ENCODE measurements at regions not wholly inside any gene's neighbourhood (a gene's known extent, or its start where the extent isn't known, plus 50 kb on each side); places are given as distances from the start of the nearest gene placed in this dataset.
A peak's percentile ranks its signal among the peaks of the same experiment; 100 is the strongest.

DNA sequence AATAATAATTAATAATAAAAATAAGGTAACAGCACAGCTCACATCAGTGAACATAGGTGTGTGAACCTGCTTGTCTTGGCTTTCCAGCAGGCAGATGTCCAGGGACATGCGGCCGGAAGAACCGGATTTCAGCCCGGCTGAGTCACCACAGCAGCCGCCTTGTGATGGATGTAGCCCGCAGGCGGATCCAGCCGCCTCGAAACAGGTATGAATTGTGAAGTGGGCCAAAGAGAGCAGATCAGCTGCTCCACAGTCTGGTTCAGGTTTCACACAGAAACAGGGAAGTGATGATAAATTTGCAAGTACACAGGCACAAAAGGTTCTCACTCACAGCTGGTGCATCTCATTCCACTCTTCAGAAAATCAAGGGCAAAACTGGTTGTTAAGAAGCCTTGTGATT is 55.1 kb downstream of the ID4 start:
- TF ChIP-seq GATA3 (IDR thresholded peaks at IDR 0.05; ENCODE audit: low read depth, low read length), result no peak
- no peak for TF ChIP-seq GATA2 (IDR thresholded peaks at IDR 0.05; ENCODE audit: low read depth, low read length)

DNA sequence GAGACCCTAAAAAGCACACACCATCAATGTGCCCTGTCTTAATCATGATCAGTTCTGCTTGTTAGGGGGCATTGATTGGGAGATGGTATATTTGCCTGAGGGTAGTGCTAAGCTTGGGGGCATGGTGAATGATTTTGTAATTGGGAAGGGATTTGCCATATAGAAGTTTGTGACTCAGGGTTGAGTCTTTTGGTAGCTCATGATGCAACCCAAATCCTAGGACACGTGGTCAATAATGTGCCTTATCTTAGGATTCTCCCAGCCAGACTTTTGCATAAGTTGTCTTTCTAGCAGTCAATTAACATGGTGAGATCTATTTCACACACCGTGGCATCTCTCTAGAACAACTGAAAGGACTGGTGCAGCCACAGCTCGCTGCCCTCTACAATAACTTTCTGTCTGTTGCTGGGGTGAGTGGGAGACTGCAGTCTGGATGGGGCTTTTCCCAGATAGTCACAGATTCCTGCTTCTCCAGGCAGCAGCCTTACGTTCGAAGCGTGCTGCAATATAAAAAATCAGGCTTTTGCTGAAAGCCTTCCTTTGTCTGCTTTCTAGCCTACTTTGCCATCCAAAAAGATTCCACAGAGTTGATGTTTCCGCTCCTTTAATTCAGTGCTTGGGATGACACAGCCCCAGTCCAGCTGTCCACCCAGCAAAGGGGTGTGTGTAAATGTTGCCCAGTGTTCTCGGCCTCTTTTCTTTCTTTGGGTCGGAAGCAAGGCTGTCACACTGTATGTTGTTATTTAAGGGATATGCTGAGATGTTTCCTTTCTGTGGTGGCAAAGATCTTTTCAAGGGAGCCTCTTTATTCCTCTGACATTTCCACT is 58.9 kb downstream of the ID4 start:
- TF ChIP-seq GATA2 (IDR thresholded peaks at IDR 0.05; ENCODE audit: low read depth, low read length), result no peak
- no peak for TF ChIP-seq GATA3 (IDR thresholded peaks at IDR 0.05; ENCODE audit: low read depth, low read length)

DNA sequence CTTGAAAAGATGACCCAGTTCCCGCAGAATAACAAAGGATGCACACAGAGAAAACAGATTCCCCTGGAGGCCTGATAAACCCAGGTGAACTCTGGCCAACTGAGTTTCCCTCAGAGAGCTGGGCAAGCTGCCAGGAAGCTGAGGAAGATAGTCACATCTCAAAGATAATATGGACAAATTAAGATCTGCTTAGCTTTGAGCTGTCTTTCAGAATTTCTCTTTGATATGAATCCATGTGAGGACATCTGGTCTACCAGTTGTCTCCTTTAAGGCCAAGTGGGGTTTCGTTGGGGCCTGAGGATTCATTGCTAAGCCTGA is 59.5 kb downstream of the ID4 start:
- TF ChIP-seq GATA2 (IDR thresholded peaks at IDR 0.05; ENCODE audit: low read depth, low read length) (peak; percentile 51), GATA3 (IDR thresholded peaks at IDR 0.05; ENCODE audit: low read depth, low read length) (no peak)

DNA sequence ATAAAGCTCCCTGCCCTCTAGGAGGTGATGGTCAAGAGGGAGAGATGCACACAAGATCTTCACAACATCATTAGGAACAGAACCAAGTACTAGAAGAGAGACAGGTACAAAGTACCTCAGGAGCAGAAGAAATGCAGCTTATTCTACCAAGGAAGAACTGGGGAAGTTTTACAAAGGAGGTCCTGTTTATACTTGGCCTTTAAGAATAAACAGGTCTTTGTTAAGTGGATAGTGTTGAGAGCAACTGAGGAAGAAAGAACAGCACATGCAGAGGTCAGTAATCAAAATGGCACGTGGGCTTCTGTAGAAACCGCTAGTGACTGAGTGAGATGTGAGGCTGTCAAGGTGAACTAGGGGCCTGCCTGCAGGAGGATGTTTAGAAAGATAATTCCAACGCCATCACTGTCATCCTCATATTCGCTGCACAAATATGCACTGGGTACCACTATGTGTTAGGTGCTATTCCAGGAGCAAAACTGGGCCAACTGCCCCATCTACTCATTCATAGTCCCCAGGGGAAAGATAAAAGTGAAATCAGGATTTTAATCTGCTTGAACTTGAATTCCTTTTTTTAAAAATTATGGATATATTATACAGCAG is 61.1 kb downstream of the ID4 start:
- TF ChIP-seq GATA3 (IDR thresholded peaks at IDR 0.05; ENCODE audit: low read depth, low read length) (no peak), GATA2 (IDR thresholded peaks at IDR 0.05; ENCODE audit: low read depth, low read length) (no peak)

DNA sequence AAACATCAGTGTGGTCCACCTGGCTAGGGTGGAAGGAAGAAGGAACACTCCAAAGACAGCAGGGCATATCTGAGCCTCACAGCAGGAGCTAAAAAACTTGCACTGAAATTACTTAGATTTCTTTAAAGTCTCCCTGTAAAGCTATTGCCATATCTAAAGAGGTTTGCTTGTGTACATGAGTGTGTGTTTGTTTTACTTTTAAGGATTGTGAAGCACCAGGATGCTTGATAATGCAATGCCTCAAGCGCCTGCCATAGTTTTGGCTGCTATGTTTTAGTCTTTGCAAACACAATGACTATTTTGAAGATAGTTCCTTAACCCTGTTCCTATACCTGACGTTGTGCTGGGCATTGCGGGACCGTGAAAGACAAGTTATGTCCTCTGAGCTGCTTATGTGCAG is 65.0 kb downstream of the ID4 start:
- TF ChIP-seq GATA3 (IDR thresholded peaks at IDR 0.05; ENCODE audit: low read depth, low read length) (no peak), GATA2 (IDR thresholded peaks at IDR 0.05; ENCODE audit: low read depth, low read length) (no peak)

DNA sequence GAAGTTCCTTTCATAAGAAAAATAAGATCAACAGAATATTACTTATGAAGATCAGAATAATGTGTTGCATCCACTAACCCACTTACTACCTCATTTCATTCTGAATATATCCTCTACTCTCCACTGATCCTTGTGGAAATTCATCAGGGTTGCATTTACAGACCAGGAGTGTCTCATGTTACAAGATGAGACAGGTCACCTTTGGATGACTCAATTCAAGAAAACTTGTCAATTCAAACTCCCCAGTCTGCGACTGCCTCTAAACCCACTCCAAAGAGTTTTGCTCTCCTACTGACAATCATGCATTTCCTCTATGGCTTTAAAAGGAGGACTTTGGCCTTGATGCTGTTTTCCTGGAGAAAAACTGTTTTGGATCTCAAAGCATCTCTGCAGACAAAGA is 68.4 kb downstream of the ID4 start:
- no peak for TF ChIP-seq GATA3 (IDR thresholded peaks at IDR 0.05; ENCODE audit: low read depth, low read length)

DNA sequence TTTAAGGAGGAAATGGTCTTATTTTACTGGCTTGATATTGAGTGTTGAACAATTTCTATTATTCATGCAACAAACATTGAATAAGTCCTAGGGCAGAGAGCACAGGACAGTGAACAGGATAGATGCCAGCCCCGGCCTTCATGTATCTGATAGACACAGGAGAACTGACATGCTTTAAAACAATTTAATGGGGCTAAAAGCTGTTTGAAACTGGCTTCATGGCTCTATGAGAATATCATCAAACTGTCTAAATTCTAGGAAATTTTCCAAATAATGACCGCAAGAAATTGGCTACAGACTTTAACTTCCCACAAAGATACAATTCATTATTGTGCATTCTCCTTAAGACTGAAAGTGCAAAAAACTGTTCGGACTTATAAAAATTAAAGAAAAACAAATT is 69.0 kb downstream of the ID4 start:
- TF ChIP-seq GATA3 (IDR thresholded peaks at IDR 0.05; ENCODE audit: low read depth, low read length), result no peak
- no peak for TF ChIP-seq GATA2 (IDR thresholded peaks at IDR 0.05; ENCODE audit: low read depth, low read length)

DNA sequence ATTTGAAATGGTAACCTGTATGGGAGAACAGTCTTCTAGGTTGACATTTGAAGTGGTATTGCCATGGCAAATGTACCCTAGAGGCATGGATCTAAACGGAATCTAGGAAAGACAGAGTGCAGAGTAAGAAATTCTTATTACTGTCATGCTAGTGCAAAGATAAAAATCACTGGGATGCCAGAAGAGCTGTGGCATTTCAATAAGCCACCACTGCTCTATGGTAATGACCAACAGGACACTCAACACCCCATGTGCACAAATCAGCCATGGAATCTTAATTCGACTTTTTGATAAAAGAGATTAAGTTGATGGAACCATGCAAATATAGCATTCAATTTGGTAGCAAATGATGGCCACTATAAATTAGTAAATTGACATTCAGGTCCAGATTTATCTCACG is 74.1 kb downstream of the ID4 start:
- TF ChIP-seq GATA2 (IDR thresholded peaks at IDR 0.05; ENCODE audit: low read depth, low read length), result peak; percentile 96
- peak; percentile 91 for TF ChIP-seq GATA3 (IDR thresholded peaks at IDR 0.05; ENCODE audit: low read depth, low read length)

DNA sequence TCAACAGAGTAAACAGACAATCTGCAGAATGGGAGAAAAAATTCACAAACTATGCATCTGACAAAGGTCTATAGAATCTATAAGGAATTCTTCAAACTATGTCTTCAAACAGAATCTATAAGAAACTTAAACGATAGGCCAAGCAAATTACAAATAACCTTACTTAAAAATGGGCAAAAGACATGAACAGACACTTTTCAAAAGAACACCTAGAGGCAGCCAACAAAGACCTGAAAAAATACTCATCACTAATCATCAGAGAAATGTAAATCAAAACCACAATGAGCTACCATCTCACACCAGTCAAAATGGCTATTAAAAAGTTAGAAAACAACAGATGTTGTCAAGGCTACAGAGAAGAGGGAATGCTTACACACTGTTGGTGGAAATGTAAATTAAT is 81.3 kb downstream of the ID4 start:
- no peak for TF ChIP-seq GATA3 (IDR thresholded peaks at IDR 0.05; ENCODE audit: low read depth, low read length)
- TF ChIP-seq GATA2 (IDR thresholded peaks at IDR 0.05; ENCODE audit: low read depth, low read length), result no peak

DNA sequence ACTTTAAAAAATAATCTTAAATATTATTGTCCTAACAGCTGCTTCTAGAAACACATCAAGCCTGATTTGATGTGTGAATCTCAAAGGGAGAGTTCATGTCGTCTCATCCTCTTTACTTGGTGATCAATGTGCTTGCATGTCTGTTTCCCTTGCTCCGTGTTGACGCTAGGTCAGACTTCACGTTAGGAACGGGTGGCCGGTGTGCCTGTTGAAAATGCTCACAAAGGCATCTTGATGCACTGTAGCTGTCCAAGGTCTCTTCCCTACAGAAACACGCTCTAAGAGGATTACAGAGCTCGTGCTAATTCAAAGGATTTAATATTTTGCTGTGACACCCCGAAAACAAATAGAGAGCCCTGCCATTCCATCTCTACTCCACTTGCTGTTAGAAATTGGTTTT is 84.6 kb downstream of the ID4 start:
- TF ChIP-seq GATA3 (IDR thresholded peaks at IDR 0.05; ENCODE audit: low read depth, low read length), result no peak
- no peak for TF ChIP-seq GATA2 (IDR thresholded peaks at IDR 0.05; ENCODE audit: low read depth, low read length)

DNA sequence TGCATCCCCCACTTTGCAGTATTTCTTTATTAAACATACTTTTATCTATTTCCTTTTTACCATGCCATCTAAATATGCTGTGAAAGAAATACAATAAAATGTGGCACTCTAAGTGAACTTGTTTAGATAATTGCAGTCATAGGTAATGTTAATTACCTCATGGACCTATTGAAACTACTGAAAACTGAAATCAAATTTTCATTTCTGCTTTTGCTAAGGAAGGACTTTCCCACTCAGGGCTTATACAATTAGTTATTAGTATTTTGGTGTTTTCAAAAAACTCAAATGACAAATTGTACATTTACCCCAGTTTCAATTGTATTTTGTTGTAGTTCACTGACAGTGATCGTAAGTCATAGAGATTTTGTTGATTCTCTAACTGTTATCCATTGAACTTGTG is 88.4 kb downstream of the ID4 start:
- no peak for TF ChIP-seq GATA3 (IDR thresholded peaks at IDR 0.05; ENCODE audit: low read depth, low read length)
- no peak for TF ChIP-seq GATA2 (IDR thresholded peaks at IDR 0.05; ENCODE audit: low read depth, low read length)

DNA sequence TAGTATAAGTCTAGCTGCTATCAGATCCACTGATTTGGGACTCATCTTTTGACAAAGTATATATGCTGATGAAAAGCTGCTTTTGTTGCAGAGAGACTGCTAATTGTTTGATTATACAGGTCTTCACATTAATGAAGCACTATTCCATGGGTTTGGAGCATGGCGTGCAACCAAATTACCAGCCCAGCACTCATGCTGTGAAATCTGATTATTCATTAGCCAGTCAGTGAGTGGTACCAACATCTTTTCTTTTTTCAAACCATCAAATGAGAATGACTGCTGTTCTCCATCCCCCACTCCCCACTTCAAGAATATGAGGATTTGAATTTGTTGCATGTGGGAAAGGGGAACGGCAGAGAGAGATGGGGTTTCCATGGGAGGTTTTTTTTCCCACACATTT is 91.3 kb downstream of the ID4 start:
- TF ChIP-seq GATA3 (IDR thresholded peaks at IDR 0.05; ENCODE audit: low read depth, low read length) (no peak), GATA2 (IDR thresholded peaks at IDR 0.05; ENCODE audit: low read depth, low read length) (no peak)

DNA sequence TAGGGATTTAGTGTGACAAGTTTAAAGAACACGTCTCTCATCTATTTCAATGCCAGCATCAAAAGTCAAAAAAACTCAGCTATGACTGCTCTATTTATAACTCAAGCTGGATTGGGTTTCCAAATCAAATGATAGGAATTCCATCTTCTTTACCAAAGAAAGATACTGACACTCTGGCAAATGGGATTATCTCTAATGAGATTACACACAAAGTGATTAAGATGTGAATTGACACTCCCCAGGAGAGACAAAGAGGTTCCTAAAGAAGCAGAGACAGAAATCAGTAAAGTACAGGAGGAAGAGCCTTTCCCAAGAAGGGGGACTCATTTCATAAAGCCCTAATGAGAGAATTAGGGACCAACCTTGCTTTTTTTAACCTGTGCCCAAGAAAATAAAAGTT is 92.1 kb downstream of the ID4 start:
- no peak for TF ChIP-seq GATA3 (IDR thresholded peaks at IDR 0.05; ENCODE audit: low read depth, low read length)
- no peak for TF ChIP-seq GATA2 (IDR thresholded peaks at IDR 0.05; ENCODE audit: low read depth, low read length)

DNA sequence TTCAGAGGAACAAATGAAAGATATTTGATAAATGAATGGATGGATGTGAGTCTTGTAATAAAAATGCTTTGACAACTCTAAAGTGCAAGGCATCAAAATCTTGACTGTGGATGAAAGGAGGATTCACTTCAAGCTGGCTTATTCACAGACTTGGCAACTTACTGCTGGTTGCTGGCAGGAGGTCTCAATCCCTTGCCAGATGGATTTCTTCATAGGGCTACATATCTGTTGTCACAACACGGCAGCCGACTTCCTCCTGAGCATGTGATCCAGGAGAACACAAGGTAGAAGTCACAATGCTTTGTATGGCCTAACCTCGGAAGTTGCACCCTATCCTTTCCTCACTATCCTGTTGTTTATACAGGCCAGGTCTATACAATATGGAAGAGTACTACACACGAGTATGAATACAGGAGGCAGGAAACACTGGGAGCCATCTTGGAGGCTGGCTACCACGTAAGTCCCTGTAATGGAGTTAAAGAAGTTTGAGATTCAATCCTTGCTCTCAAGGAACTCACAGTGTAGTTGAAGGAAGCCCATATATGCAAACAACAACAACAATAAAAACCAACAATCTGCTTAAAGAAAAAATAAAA is 97.9 kb downstream of the ID4 start:
- TF ChIP-seq GATA3 (IDR thresholded peaks at IDR 0.05; ENCODE audit: low read depth, low read length) (no peak), GATA2 (IDR thresholded peaks at IDR 0.05; ENCODE audit: low read depth, low read length) (no peak)

DNA sequence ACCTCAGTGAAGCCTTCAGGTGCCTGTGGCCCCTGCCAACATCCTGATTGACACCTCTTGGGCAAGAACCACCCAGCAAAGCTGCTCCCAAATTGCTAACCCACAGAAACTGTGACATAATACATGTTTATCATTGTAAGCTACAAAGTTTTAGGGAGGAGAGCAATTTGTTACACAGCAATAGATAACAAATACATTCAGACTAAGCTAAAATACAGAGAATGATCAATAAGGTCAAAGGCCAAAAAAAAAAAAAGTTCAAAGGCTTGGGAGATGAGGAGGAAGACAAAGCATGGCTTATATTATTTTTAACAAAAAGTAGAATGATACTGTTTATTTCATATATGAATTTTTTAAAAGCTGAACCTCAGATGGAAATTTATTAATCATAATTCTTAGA is 105.9 kb downstream of the ID4 start:
- TF ChIP-seq GATA2 (IDR thresholded peaks at IDR 0.05; ENCODE audit: low read depth, low read length) (no peak), GATA3 (IDR thresholded peaks at IDR 0.05; ENCODE audit: low read depth, low read length) (no peak)
